ENCODE measurements at regions not wholly inside any gene's neighbourhood (a gene's known extent, or its start where the extent isn't known, plus 50 kb on each side); places are given as distances from the start of the nearest gene placed in this dataset.
"Not testable (repeated sequence)": the region's sequence is repeated elsewhere in the genome, so short reads cannot be mapped to it uniquely, and the experiment has no call there.

GRCh38 chr2:58387701-58388100 lies 146.6 kb upstream of the FANCL start:
- H3K27ac ChIP-seq (ENCODE audit: control insufficient read depth, insufficient read depth): no peak overlapping the region
- H3K4me1 ChIP-seq (ENCODE audit: control insufficient read depth, insufficient read depth, low read length): no peaks in the 10 kb centered on the region
- no peak overlapping the region for H3K4me3 ChIP-seq
- DNase-seq (ENCODE audit: low read depth, low spot score): no peak
- intact Hi-C loops (cut with micrococcal nuclease; ENCODE audit: unreplicated experiment) (no loop called here), in situ Hi-C loops (cut with MboI) (no loop called here)
- CTCF ChIA-PET: no interaction called here
- TF ChIP-seq SUZ12 (IDR thresholded peaks at IDR 0.05; ENCODE audit: unreplicated experiment) (no peak), HSF1 (IDR thresholded peaks at IDR 0.05; ENCODE audit: low read depth, low read length) (no peak), ELK1 (IDR thresholded peaks at IDR 0.05; ENCODE audit: low read depth, low read length) (no peak), ZNF622 (IDR thresholded peaks at IDR 0.05) (no peak)
- no TSS peak for BruUV-seq (replicated peaks)
- no peak for ATAC-seq
- no peaks in the 10 kb centered on the region for H3K9me3 ChIP-seq (replicated peaks; ENCODE audit: control insufficient read depth, insufficient read depth, low read length)
- no peaks in the 10 kb centered on the region for H3K27me3 ChIP-seq (replicated peaks in 1 of 2; ENCODE audit: control insufficient read depth in 2 of 2, insufficient read depth in 2 of 2, low read length in 1 of 2)
- SMC1A ChIA-PET (ENCODE audit: uncharacterized antibody, unreplicated experiment): no interaction called here
- H3K4me2 ChIP-seq (ENCODE audit: control insufficient read depth, insufficient read depth): no peak overlapping the region
- no peaks in the 10 kb centered on the region for H3K36me3 ChIP-seq (ENCODE audit: control insufficient read depth in 2 of 2, insufficient read depth in 2 of 2, low read length in 1 of 2)
- no peak overlapping the region for H3K9ac ChIP-seq (ENCODE audit: control insufficient read depth, insufficient read depth, low read length)
- FAIRE-seq: no peak
- RAD21 ChIA-PET (ENCODE audit: unreplicated experiment): no interaction called here
- no peak overlapping the region for H2AFZ ChIP-seq (ENCODE audit: control insufficient read depth, low read depth, low read length)
- POLR2A ChIA-PET: no interaction called here
- no peaks in the 10 kb centered on the region for H4K20me1 ChIP-seq (ENCODE audit: control insufficient read depth, insufficient read depth)
- H3K79me2 ChIP-seq (ENCODE audit: control insufficient read depth, insufficient read depth, low read length): no peaks in the 10 kb centered on the region
- WGBS (ENCODE audit: insufficient coverage, insufficient replicate concordance, low lambda C conversion rate, missing lambda C conversion rate): 92% methylated on average over 1 of the region's 1 CpG

- H3K27ac ChIP-seq (ENCODE audit: control insufficient read depth, insufficient read depth); H3K9ac ChIP-seq (ENCODE audit: control insufficient read depth, insufficient read depth, low read length); H3K9me3 ChIP-seq (replicated peaks; ENCODE audit: control insufficient read depth, insufficient read depth, low read length); BruUV-seq (replicated peaks); intact Hi-C loops (cut with micrococcal nuclease; ENCODE audit: unreplicated experiment); H2AFZ ChIP-seq (ENCODE audit: control insufficient read depth, low read depth, low read length); H4K20me1 ChIP-seq (ENCODE audit: control insufficient read depth, insufficient read depth); H3K4me3 ChIP-seq; POLR2A ChIA-PET; RAD21 ChIA-PET (ENCODE audit: unreplicated experiment); H3K4me1 ChIP-seq (ENCODE audit: control insufficient read depth, insufficient read depth, low read length); FAIRE-seq; H3K36me3 ChIP-seq (ENCODE audit: control insufficient read depth in 2 of 2, insufficient read depth in 2 of 2, low read length in 1 of 2); in situ Hi-C loops (cut with MboI); DNase-seq (ENCODE audit: low read depth, low spot score); ATAC-seq; H3K79me2 ChIP-seq (ENCODE audit: control insufficient read depth, insufficient read depth, low read length); H3K4me2 ChIP-seq (ENCODE audit: control insufficient read depth, insufficient read depth); CTCF ChIA-PET; SMC1A ChIA-PET (ENCODE audit: uncharacterized antibody, unreplicated experiment); H3K27me3 ChIP-seq (replicated peaks in 1 of 2; ENCODE audit: control insufficient read depth in 2 of 2, insufficient read depth in 2 of 2, low read length in 1 of 2): not testable (repeated sequence)
- WGBS (ENCODE audit: insufficient coverage, insufficient replicate concordance, low lambda C conversion rate, missing lambda C conversion rate): 68% methylated on average over 13 of the region's 14 CpGs
These were observed 145.8 kb upstream of the FANCL start for GRCh38 chr2:58386904-58387303.

Data from GM12878 (cell line).